HEK293T (cell line): ENCODE measurements at regions not wholly inside any gene's neighbourhood (a gene's known extent, or its start where the extent isn't known, plus 50 kb on each side); places are given as distances from the start of the nearest gene placed in this dataset.

Source experiments
- ARNT ChIP-seq: fragments of 450-650 bp; IDR thresholded peaks from 2 replicates; pipeline ENCODE4 v1.6.1; 2017; ENCODE audit warnings: mild to moderate bottlenecking
- CTBP1 ChIP-seq: fragments of 450-650 bp; IDR thresholded peaks from 2 replicates; pipeline ENCODE4 v1.6.1; 2016; ENCODE audit warnings: borderline replicate concordance
- ELF4 ChIP-seq: fragments of 450-650 bp; IDR thresholded peaks from 2 replicates; pipeline ENCODE4 v1.6.1; 2017; ENCODE audit warnings: antibody characterized with exemption
- FOXA1 ChIP-seq: fragments of 450-650 bp; IDR thresholded peaks from 2 replicates; pipeline ENCODE4 v1.6.1; 2016; ENCODE audit warnings: mild to moderate bottlenecking
- FOXK2 ChIP-seq: fragments of 450-650 bp; IDR thresholded peaks from 2 replicates; pipeline ENCODE4 v1.6.1; 2016; ENCODE audit warnings: mild to moderate bottlenecking
- FOXM1 ChIP-seq: fragments of 450-650 bp; IDR thresholded peaks from 2 replicates; pipeline ENCODE4 v1.6.1; 2017; ENCODE audit warnings: mild to moderate bottlenecking, borderline replicate concordance
- HDGF ChIP-seq: fragments of 450-650 bp; IDR thresholded peaks from 2 replicates; pipeline ENCODE4 v1.6.1; 2017; ENCODE audit warnings: antibody characterized with exemption, borderline replicate concordance
- PKNOX1 ChIP-seq: fragments of 450-650 bp; IDR thresholded peaks from 2 replicates; pipeline ENCODE4 v1.6.1; 2016
- SP1 ChIP-seq: fragments of 450-650 bp; IDR thresholded peaks from 2 replicates; pipeline ENCODE4 v1.6.1; 2017
- SUZ12 ChIP-seq: fragments of 450-650 bp; IDR thresholded peaks from 2 replicates; pipeline ENCODE4 v1.6.1; 2016; ENCODE audit warnings: mild to moderate bottlenecking
- TARDBP ChIP-seq: fragments of 450-650 bp; IDR thresholded peaks from 2 replicates; pipeline ENCODE4 v1.6.1; 2016

DNA sequence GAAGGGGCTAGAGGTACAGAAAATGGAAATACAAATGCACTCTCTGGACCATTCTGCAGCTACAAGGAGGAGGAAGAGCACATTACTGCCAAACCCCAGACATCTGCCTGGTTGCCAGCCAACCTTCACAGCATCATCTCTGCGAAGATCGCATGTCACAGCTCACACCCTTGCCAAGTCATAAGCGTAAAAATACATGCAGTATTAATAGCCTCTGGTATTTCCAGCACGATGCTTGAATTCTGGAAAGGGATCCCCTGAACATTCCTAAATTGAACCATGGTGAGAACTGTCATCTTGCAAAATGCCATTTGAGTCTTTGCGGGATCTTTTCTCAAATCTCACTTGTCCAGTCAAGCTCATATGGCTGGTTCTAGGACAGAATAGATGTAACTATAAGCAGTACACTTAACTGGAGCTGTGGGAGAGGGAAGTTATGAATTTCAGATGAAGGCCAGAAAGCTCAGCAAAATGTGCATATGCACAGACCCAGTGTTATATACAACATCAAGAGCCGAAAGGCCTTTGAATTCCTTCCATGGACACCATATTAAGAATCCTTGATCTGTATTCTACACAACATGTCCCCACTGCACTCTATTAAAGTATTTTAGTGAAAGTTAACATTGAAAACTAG lies 211.6 kb downstream of the DUSP6 start:
- no peak for TF ChIP-seq FOXA1
- no peak for TF ChIP-seq FOXK2
- no peak for TF ChIP-seq ARNT
- TF ChIP-seq PKNOX1 = no peak
- no peak for TF ChIP-seq TARDBP
- TF ChIP-seq HDGF = no peak
- no peak for TF ChIP-seq ELF4
- TF ChIP-seq FOXM1 = no peak
- no peak for TF ChIP-seq CTBP1
- no peak for TF ChIP-seq SUZ12
- TF ChIP-seq SP1 = no peak
